ENCODE measurements at regions not wholly inside any gene's neighbourhood (a gene's known extent, or its start where the extent isn't known, plus 50 kb on each side); places are given as distances from the start of the nearest gene placed in this dataset.

DNA sequence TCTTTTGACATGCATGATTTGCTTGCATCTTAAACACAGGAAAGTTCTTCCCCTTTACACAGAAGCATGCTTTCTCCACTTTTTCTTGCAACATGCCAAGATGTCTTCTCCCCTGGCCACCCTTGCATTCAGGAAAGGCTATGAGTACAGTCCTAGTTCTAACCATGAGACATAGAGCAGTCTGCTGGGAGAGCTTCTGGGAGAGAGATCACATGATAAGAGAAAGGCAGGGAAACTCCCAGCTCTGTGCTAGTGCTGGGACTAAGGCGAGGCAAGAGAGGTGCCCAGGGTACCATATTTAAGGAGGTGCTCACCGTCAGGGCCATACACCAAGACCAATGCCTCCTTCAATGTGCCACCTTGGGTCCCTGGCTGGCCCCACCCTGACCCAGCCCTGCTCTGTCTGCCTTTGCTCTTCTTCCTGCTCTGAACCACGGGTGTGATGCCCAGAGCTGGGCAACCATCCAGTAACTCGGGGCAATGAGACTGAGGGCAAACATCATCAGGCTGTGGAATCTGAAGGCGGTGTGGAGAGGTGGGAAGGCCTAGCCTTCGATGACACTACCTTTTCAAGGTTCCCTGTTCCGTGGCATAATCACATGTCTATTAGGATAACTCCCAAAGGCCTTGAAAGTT, 77.4 kb upstream of the PRR20G start:
- ChIA-PET CTCF (no interaction called here), POLR2A (no interaction called here)
- no peak for TF ChIP-seq TARDBP (IDR thresholded peaks at IDR 0.05)
- TF ChIP-seq LEF1 (IDR thresholded peaks at IDR 0.05; ENCODE audit: borderline replicate concordance), result no peak
- no peak for TF ChIP-seq SUZ12 (IDR thresholded peaks at IDR 0.05)
- no peak for TF ChIP-seq FOXK2 (IDR thresholded peaks at IDR 0.05)
- TF ChIP-seq ELF4 (IDR thresholded peaks at IDR 0.05), result no peak
- TF ChIP-seq FOXM1 (IDR thresholded peaks at IDR 0.05; ENCODE audit: borderline replicate concordance), result no peak
- TF ChIP-seq ZNF384 (IDR thresholded peaks at IDR 0.05), result no peak
- TF ChIP-seq SP1 (IDR thresholded peaks at IDR 0.05), result no peak
- no peak for TF ChIP-seq BHLHE40 (IDR thresholded peaks at IDR 0.05; ENCODE audit: borderline replicate concordance)
- no peak for TF ChIP-seq CTBP1 (IDR thresholded peaks at IDR 0.05; ENCODE audit: borderline replicate concordance)
- DNase-seq (ENCODE audit: extremely low spot score), result no peak

DNA sequence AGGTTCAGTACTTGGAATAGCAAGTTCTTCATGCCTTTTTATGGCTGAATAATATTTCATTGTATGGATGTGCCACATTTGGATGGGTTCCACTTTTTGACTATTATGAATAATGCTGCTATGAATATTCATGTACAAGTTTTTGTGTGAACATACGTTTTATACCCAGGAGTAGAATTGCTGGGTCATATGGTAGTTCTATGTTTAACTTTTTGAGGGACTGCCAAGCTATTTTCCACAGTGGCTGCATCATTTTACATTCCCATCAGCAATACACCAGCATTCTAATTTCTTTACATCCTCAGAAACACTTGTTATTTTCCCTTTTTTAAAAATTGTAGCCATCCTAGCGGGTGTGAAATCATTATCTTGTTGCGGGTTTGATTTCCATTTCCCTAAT, 76.0 kb upstream of the PRR20G start:
- TF ChIP-seq, protein P1, sequence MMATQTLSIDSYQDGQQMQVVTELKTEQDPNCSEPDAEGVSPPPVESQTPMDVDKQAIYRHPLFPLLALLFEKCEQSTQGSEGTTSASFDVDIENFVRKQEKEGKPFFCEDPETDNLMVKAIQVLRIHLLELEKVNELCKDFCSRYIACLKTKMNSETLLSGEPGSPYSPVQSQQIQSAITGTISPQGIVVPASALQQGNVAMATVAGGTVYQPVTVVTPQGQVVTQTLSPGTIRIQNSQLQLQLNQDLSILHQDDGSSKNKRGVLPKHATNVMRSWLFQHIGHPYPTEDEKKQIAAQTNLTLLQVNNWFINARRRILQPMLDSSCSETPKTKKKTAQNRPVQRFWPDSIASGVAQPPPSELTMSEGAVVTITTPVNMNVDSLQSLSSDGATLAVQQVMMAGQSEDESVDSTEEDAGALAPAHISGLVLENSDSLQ (IDR thresholded peaks at IDR 0.05), result no peak
- TF ChIP-seq NFRKB (IDR thresholded peaks at IDR 0.05) (no peak), SP1 (IDR thresholded peaks at IDR 0.05) (no peak), LEF1 (IDR thresholded peaks at IDR 0.05; ENCODE audit: borderline replicate concordance) (no peak), ZNF384 (IDR thresholded peaks at IDR 0.05) (no peak), FOXM1 (IDR thresholded peaks at IDR 0.05; ENCODE audit: borderline replicate concordance) (no peak), FOXA1 (IDR thresholded peaks at IDR 0.05) (no peak), TARDBP (IDR thresholded peaks at IDR 0.05) (no peak)
- no peak for DNase-seq (ENCODE audit: extremely low spot score)

DNA sequence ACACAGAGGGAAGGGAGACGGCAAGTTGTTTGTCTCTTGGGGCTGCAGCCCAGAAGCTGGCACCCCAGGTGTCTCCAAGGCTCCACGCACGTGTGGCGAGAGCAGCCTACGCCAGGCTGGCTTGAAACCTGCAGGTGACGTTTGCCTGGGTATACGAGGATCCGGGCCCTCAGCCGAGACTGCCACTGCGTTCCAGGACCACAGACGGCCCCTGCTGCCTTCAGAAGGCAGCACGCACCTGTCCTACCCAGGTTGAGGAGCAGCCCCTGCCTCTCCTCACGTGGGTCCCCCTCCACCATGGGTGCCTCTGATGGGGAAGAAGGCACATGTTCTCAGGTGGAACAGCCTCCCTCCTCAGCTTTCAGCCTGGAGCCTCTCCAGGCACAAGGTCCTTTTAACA, 75.3 kb upstream of the PRR20G start:
- CTCF ChIA-PET, result no interaction called here
- no peak for TF ChIP-seq HDGF (IDR thresholded peaks at IDR 0.05; ENCODE audit: borderline replicate concordance)
- TF ChIP-seq TARDBP (IDR thresholded peaks at IDR 0.05), result no peak
- TF ChIP-seq CTBP1 (IDR thresholded peaks at IDR 0.05; ENCODE audit: borderline replicate concordance), result no peak
- TF ChIP-seq, protein P1 (IDR thresholded peaks at IDR 0.05), result no peak
- no peak for TF ChIP-seq L3MBTL2 (conservative IDR thresholded peaks at IDR 0.05)
- no peak for TF ChIP-seq FOXM1 (IDR thresholded peaks at IDR 0.05; ENCODE audit: borderline replicate concordance)
- no peak for TF ChIP-seq SUZ12 (IDR thresholded peaks at IDR 0.05)
- no peak for TF ChIP-seq ARNT (IDR thresholded peaks at IDR 0.05)
- TF ChIP-seq SP1 (IDR thresholded peaks at IDR 0.05), result no peak
- TF ChIP-seq FOXK2 (IDR thresholded peaks at IDR 0.05), result no peak
- no peak for TF ChIP-seq ZNF384 (IDR thresholded peaks at IDR 0.05)
- no peak for DNase-seq (ENCODE audit: extremely low spot score)
- POLR2A ChIA-PET, result no interaction called here

More for the DNA sequence above, 76.0 kb upstream of the PRR20G start:
- POLR2A ChIA-PET, result no interaction called here
- CTCF ChIA-PET, result no interaction called here

DNA sequence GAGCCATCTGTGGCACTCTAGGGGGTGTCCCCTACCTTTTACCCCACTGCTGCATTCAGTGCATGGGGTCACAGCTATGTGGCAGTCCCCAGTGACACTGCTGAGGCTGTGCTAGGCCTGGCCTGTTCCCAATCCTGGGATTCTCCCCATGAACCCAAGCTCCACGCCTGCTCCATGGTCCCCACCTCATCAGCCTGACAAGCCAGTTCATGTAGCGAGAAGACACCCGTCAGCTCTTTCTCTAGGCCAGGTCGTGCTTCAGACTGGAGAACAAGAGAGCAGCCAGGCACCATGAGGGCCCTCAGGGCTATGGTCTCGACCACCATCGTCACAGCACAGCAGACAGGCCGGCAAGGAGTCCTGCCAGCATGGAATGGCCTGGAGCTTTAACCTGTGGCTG, 72.8 kb upstream of the PRR20G start:
- no peak for DNase-seq (ENCODE audit: extremely low spot score)
- ChIA-PET CTCF (interaction anchor here (2.5 kb wide), 1 partner anchor 14 kb away, joined by 8 read pairs; no protein-coding TSS in a partner anchor), POLR2A (no interaction called here)
- TF ChIP-seq, protein P1 (IDR thresholded peaks at IDR 0.05), result no peak
- TF ChIP-seq L3MBTL2 (conservative IDR thresholded peaks at IDR 0.05) (no peak), FOXK2 (IDR thresholded peaks at IDR 0.05) (no peak), SP1 (IDR thresholded peaks at IDR 0.05) (no peak), ELF4 (IDR thresholded peaks at IDR 0.05) (no peak), TARDBP (IDR thresholded peaks at IDR 0.05) (no peak), LEF1 (IDR thresholded peaks at IDR 0.05; ENCODE audit: borderline replicate concordance) (no peak), HDGF (IDR thresholded peaks at IDR 0.05; ENCODE audit: borderline replicate concordance) (no peak), ZNF384 (IDR thresholded peaks at IDR 0.05) (no peak), NFRKB (IDR thresholded peaks at IDR 0.05) (no peak), FOXM1 (IDR thresholded peaks at IDR 0.05; ENCODE audit: borderline replicate concordance) (no peak), ARNT (IDR thresholded peaks at IDR 0.05) (no peak), FOXA1 (IDR thresholded peaks at IDR 0.05) (no peak), SUZ12 (IDR thresholded peaks at IDR 0.05) (no peak), BHLHE40 (IDR thresholded peaks at IDR 0.05; ENCODE audit: borderline replicate concordance) (no peak), CTBP1 (IDR thresholded peaks at IDR 0.05; ENCODE audit: borderline replicate concordance) (no peak)

DNA sequence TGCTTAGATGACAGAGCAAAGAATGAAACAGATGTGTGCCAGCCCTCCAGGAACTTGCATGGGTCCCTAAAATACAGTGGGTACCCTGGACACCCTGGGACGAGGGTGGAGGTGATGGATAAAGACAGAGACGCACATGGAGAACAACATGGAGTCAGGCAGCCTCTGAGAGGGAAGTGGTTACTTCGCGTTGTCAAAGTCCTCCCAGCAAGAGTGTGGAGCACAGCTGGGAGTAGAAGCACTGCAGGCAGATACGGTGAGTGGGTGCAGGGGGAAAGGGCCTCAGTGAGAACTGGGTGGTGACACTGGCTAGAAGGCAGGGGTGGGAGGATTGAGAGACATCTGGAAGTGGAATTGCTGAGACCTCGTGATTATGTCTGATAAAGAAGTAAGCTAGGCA, 70.8 kb upstream of the PRR20G start:
- POLR2A ChIA-PET, result no interaction called here
- CTCF ChIA-PET, result interaction anchor here (2.5 kb wide), 1 partner anchor 16 kb away, joined by 8 read pairs; no protein-coding TSS in a partner anchor
- no peak for DNase-seq (ENCODE audit: extremely low spot score)
- TF ChIP-seq SUZ12 (IDR thresholded peaks at IDR 0.05), result no peak
- TF ChIP-seq HDGF (IDR thresholded peaks at IDR 0.05; ENCODE audit: borderline replicate concordance), result no peak

DNA sequence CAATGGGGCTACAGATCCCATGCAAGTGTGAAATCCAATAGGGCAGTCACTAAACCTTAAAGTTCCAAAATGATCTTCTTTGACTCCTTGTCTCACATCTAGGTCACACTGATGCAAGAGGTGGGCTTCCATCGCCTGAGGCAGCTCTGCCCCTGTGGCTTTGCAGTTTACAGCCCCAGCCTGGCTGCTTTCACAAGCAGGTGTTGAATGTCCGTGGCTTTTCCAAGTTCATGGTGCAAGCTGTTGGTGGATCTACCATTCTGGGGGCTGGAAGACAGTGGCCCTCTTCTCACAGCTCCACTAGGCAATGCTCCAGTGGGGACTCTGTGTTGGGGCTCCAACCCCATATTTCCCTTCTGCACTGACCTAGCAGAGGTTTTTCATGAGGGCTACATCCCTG, 68.5 kb upstream of the PRR20G start:
- no peak for DNase-seq (ENCODE audit: extremely low spot score)
- TF ChIP-seq CTBP1 (IDR thresholded peaks at IDR 0.05; ENCODE audit: borderline replicate concordance) (no peak), ELF4 (IDR thresholded peaks at IDR 0.05) (no peak), ARNT (IDR thresholded peaks at IDR 0.05) (no peak), FOXA1 (IDR thresholded peaks at IDR 0.05) (no peak), ZNF384 (IDR thresholded peaks at IDR 0.05) (no peak), SUZ12 (IDR thresholded peaks at IDR 0.05) (no peak), L3MBTL2 (conservative IDR thresholded peaks at IDR 0.05) (no peak), SP1 (IDR thresholded peaks at IDR 0.05) (no peak), FOXM1 (IDR thresholded peaks at IDR 0.05; ENCODE audit: borderline replicate concordance) (no peak), BHLHE40 (IDR thresholded peaks at IDR 0.05; ENCODE audit: borderline replicate concordance) (no peak), TARDBP (IDR thresholded peaks at IDR 0.05) (no peak), LEF1 (IDR thresholded peaks at IDR 0.05; ENCODE audit: borderline replicate concordance) (no peak)
- TF ChIP-seq, protein P1 (IDR thresholded peaks at IDR 0.05), result no peak
- ChIA-PET CTCF (no interaction called here), POLR2A (no interaction called here)

All from HEK293T (cell line).